ENCODE measurements at regions not wholly inside any gene's neighbourhood (a gene's known extent, or its start where the extent isn't known, plus 50 kb on each side); places are given as distances from the start of the nearest gene placed in this dataset.

DNA sequence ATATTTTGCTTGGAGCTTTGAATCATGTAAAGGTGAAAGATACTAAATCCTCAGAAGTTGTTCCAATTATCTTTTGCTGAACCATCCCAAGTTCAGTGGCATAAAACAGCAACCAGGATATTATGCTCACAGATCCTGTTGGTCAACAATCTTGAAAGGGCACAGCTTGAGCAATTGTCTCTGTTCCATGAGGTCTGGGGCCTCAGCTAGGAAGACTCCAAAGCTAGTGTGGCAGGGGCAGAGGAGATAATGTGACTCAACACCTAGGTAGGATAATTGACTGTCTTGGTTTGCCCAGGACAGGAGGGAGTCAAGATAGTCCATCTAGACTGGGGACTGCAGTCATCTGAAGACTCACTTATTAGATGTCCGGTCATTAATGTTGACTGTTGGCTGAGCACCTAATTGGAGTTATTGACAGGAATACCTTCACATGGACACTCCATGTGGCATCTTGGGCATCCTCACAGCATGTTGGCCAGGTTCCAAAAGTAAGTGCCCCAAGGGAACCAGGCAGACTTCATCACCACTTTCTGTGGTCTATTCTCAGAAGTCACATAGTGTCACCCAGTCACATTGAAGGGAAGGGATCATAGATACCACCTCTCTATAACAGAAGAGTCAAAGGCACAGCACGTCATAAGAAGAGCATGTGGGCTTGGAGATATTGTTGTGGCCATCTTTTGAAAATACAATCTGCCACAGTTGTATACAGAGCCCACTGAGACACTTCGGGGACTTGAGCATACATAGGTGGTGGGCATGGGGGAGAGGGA is 88.4 kb upstream of the GPBP1 start:
- TF ChIP-seq, protein P1, sequence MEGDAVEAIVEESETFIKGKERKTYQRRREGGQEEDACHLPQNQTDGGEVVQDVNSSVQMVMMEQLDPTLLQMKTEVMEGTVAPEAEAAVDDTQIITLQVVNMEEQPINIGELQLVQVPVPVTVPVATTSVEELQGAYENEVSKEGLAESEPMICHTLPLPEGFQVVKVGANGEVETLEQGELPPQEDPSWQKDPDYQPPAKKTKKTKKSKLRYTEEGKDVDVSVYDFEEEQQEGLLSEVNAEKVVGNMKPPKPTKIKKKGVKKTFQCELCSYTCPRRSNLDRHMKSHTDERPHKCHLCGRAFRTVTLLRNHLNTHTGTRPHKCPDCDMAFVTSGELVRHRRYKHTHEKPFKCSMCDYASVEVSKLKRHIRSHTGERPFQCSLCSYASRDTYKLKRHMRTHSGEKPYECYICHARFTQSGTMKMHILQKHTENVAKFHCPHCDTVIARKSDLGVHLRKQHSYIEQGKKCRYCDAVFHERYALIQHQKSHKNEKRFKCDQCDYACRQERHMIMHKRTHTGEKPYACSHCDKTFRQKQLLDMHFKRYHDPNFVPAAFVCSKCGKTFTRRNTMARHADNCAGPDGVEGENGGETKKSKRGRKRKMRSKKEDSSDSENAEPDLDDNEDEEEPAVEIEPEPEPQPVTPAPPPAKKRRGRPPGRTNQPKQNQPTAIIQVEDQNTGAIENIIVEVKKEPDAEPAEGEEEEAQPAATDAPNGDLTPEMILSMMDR (IDR thresholded peaks at IDR 0.05; ENCODE audit: poor library complexity, severe bottlenecking) = no peak
- no peak for TF ChIP-seq EZH2 (IDR thresholded peaks at IDR 0.05; ENCODE audit: borderline replicate concordance, insufficient read depth, low read length, poor library complexity, severe bottlenecking)
- TF ChIP-seq, protein P2, sequence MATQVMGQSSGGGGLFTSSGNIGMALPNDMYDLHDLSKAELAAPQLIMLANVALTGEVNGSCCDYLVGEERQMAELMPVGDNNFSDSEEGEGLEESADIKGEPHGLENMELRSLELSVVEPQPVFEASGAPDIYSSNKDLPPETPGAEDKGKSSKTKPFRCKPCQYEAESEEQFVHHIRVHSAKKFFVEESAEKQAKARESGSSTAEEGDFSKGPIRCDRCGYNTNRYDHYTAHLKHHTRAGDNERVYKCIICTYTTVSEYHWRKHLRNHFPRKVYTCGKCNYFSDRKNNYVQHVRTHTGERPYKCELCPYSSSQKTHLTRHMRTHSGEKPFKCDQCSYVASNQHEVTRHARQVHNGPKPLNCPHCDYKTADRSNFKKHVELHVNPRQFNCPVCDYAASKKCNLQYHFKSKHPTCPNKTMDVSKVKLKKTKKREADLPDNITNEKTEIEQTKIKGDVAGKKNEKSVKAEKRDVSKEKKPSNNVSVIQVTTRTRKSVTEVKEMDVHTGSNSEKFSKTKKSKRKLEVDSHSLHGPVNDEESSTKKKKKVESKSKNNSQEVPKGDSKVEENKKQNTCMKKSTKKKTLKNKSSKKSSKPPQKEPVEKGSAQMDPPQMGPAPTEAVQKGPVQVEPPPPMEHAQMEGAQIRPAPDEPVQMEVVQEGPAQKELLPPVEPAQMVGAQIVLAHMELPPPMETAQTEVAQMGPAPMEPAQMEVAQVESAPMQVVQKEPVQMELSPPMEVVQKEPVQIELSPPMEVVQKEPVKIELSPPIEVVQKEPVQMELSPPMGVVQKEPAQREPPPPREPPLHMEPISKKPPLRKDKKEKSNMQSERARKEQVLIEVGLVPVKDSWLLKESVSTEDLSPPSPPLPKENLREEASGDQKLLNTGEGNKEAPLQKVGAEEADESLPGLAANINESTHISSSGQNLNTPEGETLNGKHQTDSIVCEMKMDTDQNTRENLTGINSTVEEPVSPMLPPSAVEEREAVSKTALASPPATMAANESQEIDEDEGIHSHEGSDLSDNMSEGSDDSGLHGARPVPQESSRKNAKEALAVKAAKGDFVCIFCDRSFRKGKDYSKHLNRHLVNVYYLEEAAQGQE (IDR thresholded peaks at IDR 0.05; ENCODE audit: borderline replicate concordance) = no peak
- no peak for TF ChIP-seq SMC3 (conservative IDR thresholded peaks at IDR 0.05; ENCODE audit: poor library complexity)
- no peak for TF ChIP-seq RAD21 (conservative IDR thresholded peaks at IDR 0.05)
- no peak for TF ChIP-seq POLR2AphosphoS5 (IDR thresholded peaks at IDR 0.05)
- TF ChIP-seq TAF1 (IDR thresholded peaks at IDR 0.05; ENCODE audit: low read depth) = no peak
- TF ChIP-seq EP300 (conservative IDR thresholded peaks at IDR 0.05; ENCODE audit: poor library complexity, severe bottlenecking) = no peak
- no peak for TF ChIP-seq MXI1 (conservative IDR thresholded peaks at IDR 0.05; ENCODE audit: poor library complexity, severe bottlenecking)
